Liver (tissue), 8 donors: ENCODE measurements at regions not wholly inside any gene's neighbourhood (a gene's known extent, or its start where the extent isn't known, plus 50 kb on each side); places are given as distances from the start of the nearest gene placed in this dataset.
"Not testable (repeated sequence)": the region's sequence is repeated elsewhere in the genome, so short reads cannot be mapped to it uniquely, and the experiment has no call there.

ENCODE experiments used
- DNase-seq: peaks from one replicate; pipeline ENCODE4 v3.0.0-alpha.2; 2017; ENCODE audit warnings: low spot score
- H3K27ac ChIP-seq, 2 donors: one replicate each; pipeline ENCODE4 v1.7.0; 2013; ENCODE audit warnings: inconsistent platforms in 2 of 2, low read length in 2 of 2, control low read depth in 1 of 2, low read depth in 1 of 2, mild to moderate bottlenecking in 1 of 2
- H3K27me3 ChIP-seq, 4 donors: one replicate each; pipeline versions ENCODE4 v1.6.1 to v1.7.0; 2013; ENCODE audit warnings: low read length in 3 of 4, inconsistent platforms in 1 of 4, mild to moderate bottlenecking in 1 of 4, moderate library complexity in 1 of 4; ENCODE audit not compliant: control insufficient read depth in 4 of 4, insufficient read depth in 4 of 4
- H3K36me3 ChIP-seq, 4 donors: one replicate each; pipeline versions ENCODE4 v1.6.1 to v1.7.0; 2013; ENCODE audit warnings: low read length in 3 of 4, mild to moderate bottlenecking in 3 of 4, low read depth in 1 of 4, moderate library complexity in 1 of 4; ENCODE audit not compliant: control insufficient read depth in 4 of 4, insufficient read depth in 3 of 4
- H3K4me1 ChIP-seq, 4 donors: one replicate each; pipeline versions ENCODE4 v1.6.1 to v1.7.0; 2013; ENCODE audit warnings: low read length in 3 of 4, mild to moderate bottlenecking in 3 of 4, moderate library complexity in 1 of 4; ENCODE audit not compliant: control insufficient read depth in 4 of 4, insufficient read depth in 4 of 4
- H3K4me3 ChIP-seq, 3 donors: one replicate each; pipeline versions ENCODE4 v1.6.1 to v1.7.0; 2013; ENCODE audit warnings: low read length in 3 of 3, control low read depth in 1 of 3, low read depth in 1 of 3, mild to moderate bottlenecking in 1 of 3
- H3K9ac ChIP-seq, 2 donors: one replicate each; pipeline ENCODE4 v1.7.0; 2013; ENCODE audit warnings: low read length in 2 of 2, mild to moderate bottlenecking in 2 of 2, moderate library complexity in 2 of 2, control low read depth in 1 of 2, low read depth in 1 of 2
- H3K9me3 ChIP-seq, 4 donors: one replicate each; pipeline versions ENCODE4 v1.6.1 to v1.7.0; 2013; ENCODE audit warnings: low read length in 3 of 4; ENCODE audit not compliant: control insufficient read depth in 4 of 4
- EGR1 ChIP-seq, 2 donors: IDR thresholded peaks; 2 replicates each; pipeline ENCODE4 v1.6.1; 2016 to 2018; ENCODE audit warnings: antibody characterized with exemption in 2 of 2, low read depth in 2 of 2
- FOXA1 ChIP-seq: IDR thresholded peaks from 2 replicates; pipeline ENCODE4 v1.6.1; 2016; ENCODE audit warnings: antibody characterized with exemption
- GABPA ChIP-seq, 2 donors: IDR thresholded peaks in 1 of 2; conservative IDR thresholded peaks in 1 of 2; 2 replicates each; pipeline ENCODE4 v1.6.1; 2016; ENCODE audit warnings: antibody characterized with exemption in 2 of 2, mild to moderate bottlenecking in 1 of 2, moderate library complexity in 1 of 2
- HNF4A ChIP-seq, 2 donors: conservative IDR thresholded peaks; 2 replicates each; pipeline ENCODE4 v1.6.1; 2016; ENCODE audit warnings: antibody characterized with exemption in 2 of 2, mild to moderate bottlenecking in 2 of 2
- HNF4G ChIP-seq: IDR thresholded peaks from 2 replicates; pipeline ENCODE4 v1.6.1; 2016; ENCODE audit warnings: antibody characterized with exemption
- RAD21 ChIP-seq, 2 donors: IDR thresholded peaks; 2 replicates each; pipeline ENCODE4 v1.6.1; 2016; ENCODE audit warnings: antibody characterized with exemption in 2 of 2, mild to moderate bottlenecking in 2 of 2
- RXRA ChIP-seq, 2 donors: IDR thresholded peaks; 2 replicates each; pipeline ENCODE4 v1.6.1; 2017 to 2018; ENCODE audit warnings: antibody characterized with exemption in 2 of 2, mild to moderate bottlenecking in 1 of 2
- SP1 ChIP-seq: IDR thresholded peaks from 2 replicates; pipeline ENCODE4 v1.6.1; 2018; ENCODE audit warnings: antibody characterized with exemption, mild to moderate bottlenecking
- YY1 ChIP-seq: IDR thresholded peaks from 2 replicates; pipeline ENCODE4 v1.6.1; 2016; ENCODE audit warnings: antibody characterized with exemption, mild to moderate bottlenecking
- WGBS: extraction: QIAGEN DNeasy Blood & Tissue Kit; methylation state at CpG from one replicate; pipeline ENCODE4 v1.1.7; 2013; 5-methylcytosine and 5-hydroxymethylcytosine counted together
- TF ChIP-seq, protein P1 (sequence below): IDR thresholded peaks from 2 replicates; pipeline ENCODE4 v1.6.1; 2016; ENCODE audit warnings: antibody characterized with exemption
- TF ChIP-seq, protein P2 (sequence below): IDR thresholded peaks from 2 replicates; pipeline ENCODE4 v1.6.1; 2016; ENCODE audit warnings: antibody characterized with exemption
- TF ChIP-seq, protein P3 (sequence below): IDR thresholded peaks from 2 replicates; pipeline ENCODE4 v1.6.1; 2016; ENCODE audit warnings: antibody characterized with exemption
- TF ChIP-seq, protein P4 (sequence below): fragments of 150-350 bp; IDR thresholded peaks from 2 replicates; pipeline ENCODE4 v1.5.1; 2017; ENCODE audit warnings: improper control_type of control experiment, low read depth, low read length; ENCODE audit not compliant: missing input control
- donor health status: healthy.
- donor health status: healthy.
- donor health status: healthy.
- donor health status: healthy.
- donor health status: healthy.

DNA sequence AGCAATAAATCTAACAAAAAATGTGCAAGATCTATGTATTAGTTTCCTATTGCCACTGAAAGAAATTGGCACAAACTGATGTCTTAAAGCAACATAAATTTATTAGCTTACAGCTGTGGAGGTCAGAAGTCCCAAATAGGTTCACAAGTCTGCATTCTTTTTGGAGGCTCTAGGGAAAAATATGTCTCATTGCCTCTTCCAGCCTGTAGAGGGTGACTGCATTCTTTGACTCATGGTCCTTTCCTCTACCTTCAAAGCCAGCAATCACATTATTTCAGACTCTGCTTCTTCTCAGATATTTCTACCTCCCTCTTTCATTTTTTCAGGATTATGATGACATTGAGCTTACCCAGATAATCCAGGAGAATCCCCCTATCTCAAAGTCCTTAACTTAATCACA, 1531.1 kb downstream of the KHDRBS2 start:
- TF ChIP-seq FOXA1 (no peak), EGR1 (IDR thresholded peaks at IDR 0.05; ENCODE audit: low read depth in 2 of 2) (no peak), YY1 (no peak), RAD21 (IDR thresholded peaks at IDR 0.05) (no peak), HNF4G (no peak), GABPA (IDR thresholded peaks at IDR 0.05 in 1 of 2, conservative IDR thresholded peaks at IDR 0.05 in 1 of 2) (no peak), HNF4A (conservative IDR thresholded peaks at IDR 0.05) (no peak), RXRA (IDR thresholded peaks at IDR 0.05) (no peak), SP1 (no peak)
- TF ChIP-seq, protein P1, sequence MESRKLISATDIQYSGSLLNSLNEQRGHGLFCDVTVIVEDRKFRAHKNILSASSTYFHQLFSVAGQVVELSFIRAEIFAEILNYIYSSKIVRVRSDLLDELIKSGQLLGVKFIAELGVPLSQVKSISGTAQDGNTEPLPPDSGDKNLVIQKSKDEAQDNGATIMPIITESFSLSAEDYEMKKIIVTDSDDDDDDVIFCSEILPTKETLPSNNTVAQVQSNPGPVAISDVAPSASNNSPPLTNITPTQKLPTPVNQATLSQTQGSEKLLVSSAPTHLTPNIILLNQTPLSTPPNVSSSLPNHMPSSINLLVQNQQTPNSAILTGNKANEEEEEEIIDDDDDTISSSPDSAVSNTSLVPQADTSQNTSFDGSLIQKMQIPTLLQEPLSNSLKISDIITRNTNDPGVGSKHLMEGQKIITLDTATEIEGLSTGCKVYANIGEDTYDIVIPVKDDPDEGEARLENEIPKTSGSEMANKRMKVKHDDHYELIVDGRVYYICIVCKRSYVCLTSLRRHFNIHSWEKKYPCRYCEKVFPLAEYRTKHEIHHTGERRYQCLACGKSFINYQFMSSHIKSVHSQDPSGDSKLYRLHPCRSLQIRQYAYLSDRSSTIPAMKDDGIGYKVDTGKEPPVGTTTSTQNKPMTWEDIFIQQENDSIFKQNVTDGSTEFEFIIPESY: no peak
- TF ChIP-seq, protein P2, sequence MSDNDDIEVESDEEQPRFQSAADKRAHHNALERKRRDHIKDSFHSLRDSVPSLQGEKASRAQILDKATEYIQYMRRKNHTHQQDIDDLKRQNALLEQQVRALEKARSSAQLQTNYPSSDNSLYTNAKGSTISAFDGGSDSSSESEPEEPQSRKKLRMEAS: no peak
- TF ChIP-seq, protein P3, sequence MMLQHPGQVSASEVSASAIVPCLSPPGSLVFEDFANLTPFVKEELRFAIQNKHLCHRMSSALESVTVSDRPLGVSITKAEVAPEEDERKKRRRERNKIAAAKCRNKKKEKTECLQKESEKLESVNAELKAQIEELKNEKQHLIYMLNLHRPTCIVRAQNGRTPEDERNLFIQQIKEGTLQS: no peak
- TF ChIP-seq, protein P4, sequence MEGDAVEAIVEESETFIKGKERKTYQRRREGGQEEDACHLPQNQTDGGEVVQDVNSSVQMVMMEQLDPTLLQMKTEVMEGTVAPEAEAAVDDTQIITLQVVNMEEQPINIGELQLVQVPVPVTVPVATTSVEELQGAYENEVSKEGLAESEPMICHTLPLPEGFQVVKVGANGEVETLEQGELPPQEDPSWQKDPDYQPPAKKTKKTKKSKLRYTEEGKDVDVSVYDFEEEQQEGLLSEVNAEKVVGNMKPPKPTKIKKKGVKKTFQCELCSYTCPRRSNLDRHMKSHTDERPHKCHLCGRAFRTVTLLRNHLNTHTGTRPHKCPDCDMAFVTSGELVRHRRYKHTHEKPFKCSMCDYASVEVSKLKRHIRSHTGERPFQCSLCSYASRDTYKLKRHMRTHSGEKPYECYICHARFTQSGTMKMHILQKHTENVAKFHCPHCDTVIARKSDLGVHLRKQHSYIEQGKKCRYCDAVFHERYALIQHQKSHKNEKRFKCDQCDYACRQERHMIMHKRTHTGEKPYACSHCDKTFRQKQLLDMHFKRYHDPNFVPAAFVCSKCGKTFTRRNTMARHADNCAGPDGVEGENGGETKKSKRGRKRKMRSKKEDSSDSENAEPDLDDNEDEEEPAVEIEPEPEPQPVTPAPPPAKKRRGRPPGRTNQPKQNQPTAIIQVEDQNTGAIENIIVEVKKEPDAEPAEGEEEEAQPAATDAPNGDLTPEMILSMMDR: no peak
- DNase-seq: no peak
- H3K27me3 ChIP-seq: no peaks in the 10 kb centered on the region
- H3K36me3 ChIP-seq: no peaks in the 10 kb centered on the region
- H3K4me1 ChIP-seq: no peaks in the 10 kb centered on the region
- H3K9me3 ChIP-seq: peaks cover 0 to 2% (median 0%) of the 10 kb centered on the region in 4 donors
- no peak overlapping the region for H3K4me3 ChIP-seq
- no peak overlapping the region for H3K27ac ChIP-seq
- no peak overlapping the region for H3K9ac ChIP-seq

DNA sequence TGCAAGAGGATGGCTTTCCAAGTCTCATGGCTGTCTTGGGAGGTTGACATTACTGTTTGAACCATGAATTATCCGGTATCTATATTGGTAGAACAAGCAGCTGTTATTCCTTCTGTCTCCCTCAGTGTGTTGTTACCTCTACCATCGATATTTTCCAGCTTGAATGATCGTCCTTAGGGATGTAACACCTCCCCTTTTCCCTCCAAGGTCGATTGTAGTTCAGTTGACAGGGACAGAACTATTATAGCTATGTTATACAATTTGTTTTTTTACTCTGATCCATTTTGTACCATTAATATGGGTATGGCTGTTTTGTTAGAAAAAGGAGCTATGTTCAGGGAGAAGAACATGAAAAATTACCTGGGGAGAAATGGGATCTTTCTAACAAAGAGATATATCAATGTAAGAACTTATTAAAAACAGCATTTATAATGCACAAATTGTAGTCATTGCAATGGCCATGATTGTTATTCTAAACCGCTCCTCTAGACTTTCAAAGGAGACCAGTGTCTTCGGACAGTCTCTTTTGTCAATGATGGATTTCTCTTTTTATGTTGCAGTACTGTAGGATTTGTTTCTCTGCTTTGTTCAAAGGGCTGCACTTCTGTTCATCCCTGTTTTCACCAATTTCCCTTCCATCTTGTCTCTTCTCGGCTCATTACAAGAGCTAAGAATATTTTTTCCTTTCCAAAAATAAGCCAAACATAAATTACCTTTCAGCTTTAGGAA, 1535.5 kb downstream of the KHDRBS2 start:
- H3K9ac ChIP-seq, H3K4me1 ChIP-seq, H3K27me3 ChIP-seq, H3K36me3 ChIP-seq, DNase-seq, H3K27ac ChIP-seq, H3K4me3 ChIP-seq, H3K9me3 ChIP-seq: not testable (repeated sequence)
- WGBS: 64% methylated on average over 7 of the region's 7 CpGs

DNA sequence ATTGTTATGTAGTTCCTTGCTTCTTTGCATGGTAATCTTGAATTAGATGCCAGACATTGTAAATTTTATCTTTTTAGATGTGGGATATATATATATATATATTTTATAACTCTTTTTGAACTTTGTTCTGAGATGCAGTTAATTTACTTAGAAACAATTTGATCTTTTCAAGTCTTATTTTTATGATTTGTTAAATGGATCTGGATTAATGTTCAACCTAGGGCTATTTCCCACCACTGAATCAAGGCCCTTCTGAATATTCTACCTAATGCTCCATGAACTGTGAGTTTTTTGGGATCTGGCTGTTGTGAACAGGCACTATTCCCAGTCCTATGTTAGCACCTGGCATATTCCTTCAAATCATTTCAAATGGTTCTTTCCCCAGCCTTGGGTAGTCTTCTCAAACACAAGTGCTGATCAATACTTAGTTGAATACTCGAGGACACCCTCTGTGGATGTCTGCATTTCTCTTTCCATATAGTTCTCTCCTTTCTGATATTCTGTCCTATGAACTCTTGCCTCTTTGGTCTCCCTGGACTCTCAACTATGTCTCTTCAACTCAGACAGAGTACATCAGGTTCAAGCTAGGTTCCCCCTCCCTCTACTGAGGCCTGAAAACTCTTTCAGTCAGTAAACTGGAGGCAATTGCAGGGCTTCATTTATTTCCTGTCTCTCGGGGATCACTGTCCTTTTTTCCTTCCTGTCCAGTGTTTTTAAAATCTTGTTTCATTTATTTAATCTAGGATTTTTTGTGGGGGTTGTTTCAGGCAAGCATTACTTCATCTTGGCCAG, 1538.1 kb downstream of the KHDRBS2 start:
- H3K27me3 ChIP-seq, H3K9ac ChIP-seq, H3K9me3 ChIP-seq, H3K36me3 ChIP-seq, H3K4me1 ChIP-seq, DNase-seq, H3K4me3 ChIP-seq, H3K27ac ChIP-seq: not testable (repeated sequence)
- WGBS: 51% methylated on average over 2 of the region's 2 CpGs

DNA sequence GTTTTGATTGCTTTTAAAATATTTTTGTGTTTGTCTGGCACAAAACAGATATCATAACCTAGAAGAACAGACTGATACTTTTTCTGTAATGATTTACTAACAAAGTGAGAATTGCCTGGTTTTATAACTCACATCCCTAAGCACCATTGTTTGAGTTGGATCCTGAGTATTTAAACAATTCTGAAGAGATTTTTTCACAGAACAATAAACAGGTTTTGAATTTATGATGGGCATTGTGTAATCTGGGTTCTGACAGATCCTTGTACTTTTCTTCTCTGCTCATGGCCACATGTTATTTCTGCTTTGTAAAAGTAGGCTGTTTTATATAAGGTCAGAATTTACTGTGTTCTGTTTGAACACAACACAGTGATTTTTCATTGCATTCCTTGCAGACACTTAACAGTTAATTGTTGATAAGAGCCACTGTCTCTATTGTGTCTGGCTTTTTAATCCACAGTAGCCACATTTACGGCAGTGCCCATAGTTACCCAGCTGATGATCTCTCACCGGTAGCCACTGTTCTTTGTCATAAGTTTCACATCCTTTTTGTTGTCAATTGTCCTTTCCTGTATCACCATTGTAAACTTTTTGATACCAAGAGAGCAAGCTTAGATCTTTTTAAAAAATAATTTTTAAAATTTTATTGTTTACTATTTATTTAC, 1548.1 kb downstream of the KHDRBS2 start:
- not testable (repeated sequence) for DNase-seq
- 48% methylated on average over 2 of the region's 2 CpGs for WGBS

DNA sequence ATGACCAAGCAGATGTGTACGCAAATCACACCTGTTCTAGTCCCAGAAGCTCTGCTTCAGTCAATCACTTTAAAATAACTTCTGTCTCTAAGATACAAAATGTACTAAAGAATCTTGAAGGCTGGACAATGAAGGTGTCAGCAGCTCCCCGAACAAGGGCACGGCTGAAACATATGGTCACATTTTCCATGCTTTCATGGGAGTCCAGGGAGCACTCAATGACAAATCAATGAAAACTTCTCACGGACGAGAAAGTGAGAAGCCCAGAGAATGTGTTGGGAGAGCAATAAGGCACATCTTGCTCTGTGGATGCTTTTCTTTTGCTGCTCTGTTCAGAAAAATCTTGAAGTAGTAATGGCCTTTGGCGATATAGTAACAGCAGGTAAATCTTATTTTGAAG, 1548.7 kb downstream of the KHDRBS2 start:
- H3K4me3 ChIP-seq, H3K36me3 ChIP-seq, H3K4me1 ChIP-seq, H3K27me3 ChIP-seq, H3K27ac ChIP-seq, DNase-seq, H3K9ac ChIP-seq, H3K9me3 ChIP-seq: not testable (repeated sequence)
- WGBS: 68% methylated on average over 6 of the region's 6 CpGs

More for the DNA sequence above, 1548.1 kb downstream of the KHDRBS2 start:
- H3K4me1 ChIP-seq, H3K9ac ChIP-seq, H3K36me3 ChIP-seq, H3K9me3 ChIP-seq, H3K27me3 ChIP-seq, H3K27ac ChIP-seq, H3K4me3 ChIP-seq: not testable (repeated sequence)
